Activated naive CD4-positive, alpha-beta T cell treated with anti-CD3 and anti-CD28 coated beads, Interleukin-2, amount 50 U/mL, for 72 hours (primary cell): ENCODE measurements at regions not wholly inside any gene's neighbourhood (a gene's known extent, or its start where the extent isn't known, plus 50 kb on each side); places are given as distances from the start of the nearest gene placed in this dataset.
A peak's percentile ranks its signal among the peaks of the same experiment; 100 is the strongest.

Experiments used
- ATAC-seq, 2 donors: fragments of 150-1000 bp; cut with Tn5 transposase; 2 replicates each; pipeline ENCODE4 v1.10.0; 2021; ENCODE audit warnings: mild to moderate bottlenecking in 2 of 2, moderate library complexity in 2 of 2
- DNase-seq, 2 donors: peaks; one replicate each; pipeline ENCODE4 v3.0.0; 2021 to 2022; ENCODE audit warnings: low spot score in 2 of 2
- H3K27ac Mint-ChIP-seq, 2 donors: one replicate each; pipeline ENCODE4 v1.8.0; 2022; ENCODE audit warnings: mild to moderate bottlenecking in 2 of 2, mixed read lengths in 2 of 2
- H3K36me3 Mint-ChIP-seq, 2 donors: one replicate each; pipeline ENCODE4 v1.8.0; 2022; ENCODE audit warnings: mixed read lengths in 2 of 2
- H3K9me3 Mint-ChIP-seq, 2 donors: one replicate each; pipeline ENCODE4 v1.8.0; 2022; ENCODE audit warnings: mixed read lengths in 2 of 2

- Mint-ChIP-seq H3K36me3 (no peaks in the 10 kb centered on the region), H3K9me3 (no peaks in the 10 kb centered on the region), H3K27ac (no peak overlapping the region)
- ATAC-seq (no peak), DNase-seq (no peak)
These were observed 150.6 kb upstream of the SLC4A4 start for GRCh38 chr4:71188156-71188640.

GRCh38 chr4:71188951-71189350 lies 149.9 kb upstream of the SLC4A4 start:
- Mint-ChIP-seq H3K36me3 (no peaks in the 10 kb centered on the region), H3K9me3 (no peaks in the 10 kb centered on the region), H3K27ac (no peak overlapping the region)
- ATAC-seq = no peak
- DNase-seq = no peak

- ATAC-seq = no peak
- no peak for DNase-seq
- no peaks in the 10 kb centered on the region for H3K36me3 Mint-ChIP-seq
- no peak overlapping the region for H3K27ac Mint-ChIP-seq
- no peaks in the 10 kb centered on the region for H3K9me3 Mint-ChIP-seq
These were observed 149.3 kb upstream of the SLC4A4 start for GRCh38 chr4:71189471-71189870.

GRCh38 chr4:71194454-71194853 lies 144.4 kb upstream of the SLC4A4 start:
- H3K9me3 Mint-ChIP-seq = peaks cover 0 to 4% of the 10 kb centered on the region in 2 donors
- DNase-seq (no peak), ATAC-seq (no peak)
- no peaks in the 10 kb centered on the region for H3K36me3 Mint-ChIP-seq
- H3K27ac Mint-ChIP-seq = no peak overlapping the region

GRCh38 chr4:71195924-71196323 lies 142.9 kb upstream of the SLC4A4 start:
- Mint-ChIP-seq H3K36me3 (no peaks in the 10 kb centered on the region), H3K27ac (no peak overlapping the region), H3K9me3 (peaks cover 0 to 4% of the 10 kb centered on the region in 2 donors)
- no peak for DNase-seq
- no peak for ATAC-seq

- no peak overlapping the region for H3K27ac Mint-ChIP-seq
These were observed 139.9 kb upstream of the SLC4A4 start for GRCh38 chr4:71198958-71199357.

GRCh38 chr4:71201057-71201456 lies 137.8 kb upstream of the SLC4A4 start:
- no peak overlapping the region for H3K27ac Mint-ChIP-seq
- H3K9me3 Mint-ChIP-seq = peaks cover 0 to 4% of the 10 kb centered on the region in 2 donors
- no peaks in the 10 kb centered on the region for H3K36me3 Mint-ChIP-seq
- ATAC-seq (no peak), DNase-seq (no peak)

More at GRCh38 chr4:71198958-71199357, 139.9 kb upstream of the SLC4A4 start:
- DNase-seq (no peak), ATAC-seq (peak in 1 of 2 donors; percentile 49)
- Mint-ChIP-seq H3K36me3 (no peaks in the 10 kb centered on the region), H3K9me3 (peaks cover 0 to 4% of the 10 kb centered on the region in 2 donors)

GRCh38 chr4:71201817-71202576 lies 136.8 kb upstream of the SLC4A4 start:
- H3K9me3 Mint-ChIP-seq = peaks cover 0 to 4% of the 10 kb centered on the region in 2 donors
- ATAC-seq = no peak
- no peaks in the 10 kb centered on the region for H3K36me3 Mint-ChIP-seq
- DNase-seq = no peak
- no peak overlapping the region for H3K27ac Mint-ChIP-seq

GRCh38 chr4:71202705-71203104 lies 136.1 kb upstream of the SLC4A4 start:
- Mint-ChIP-seq H3K27ac (no peak overlapping the region), H3K9me3 (peaks cover 0 to 4% of the 10 kb centered on the region in 2 donors), H3K36me3 (no peaks in the 10 kb centered on the region)
- no peak for ATAC-seq
- no peak for DNase-seq

GRCh38 chr4:71204056-71204455 lies 134.8 kb upstream of the SLC4A4 start:
- Mint-ChIP-seq H3K9me3 (no peaks in the 10 kb centered on the region), H3K27ac (no peak overlapping the region), H3K36me3 (no peaks in the 10 kb centered on the region)
- ATAC-seq = no peak
- DNase-seq = no peak

GRCh38 chr4:71206763-71207162 lies 132.1 kb upstream of the SLC4A4 start:
- DNase-seq (no peak), ATAC-seq (no peak)
- no peak overlapping the region for H3K27ac Mint-ChIP-seq
- H3K9me3 Mint-ChIP-seq = no peaks in the 10 kb centered on the region
- H3K36me3 Mint-ChIP-seq = no peaks in the 10 kb centered on the region

- ATAC-seq = no peak
- DNase-seq = no peak
- Mint-ChIP-seq H3K9me3 (no peaks in the 10 kb centered on the region), H3K27ac (no peak overlapping the region), H3K36me3 (no peaks in the 10 kb centered on the region)
These were observed 129.7 kb upstream of the SLC4A4 start for GRCh38 chr4:71209161-71209560.

GRCh38 chr4:71210823-71211222 lies 128.0 kb upstream of the SLC4A4 start:
- DNase-seq (no peak), ATAC-seq (no peak)
- Mint-ChIP-seq H3K36me3 (no peaks in the 10 kb centered on the region), H3K27ac (no peak overlapping the region), H3K9me3 (no peaks in the 10 kb centered on the region)

- no peaks in the 10 kb centered on the region for H3K36me3 Mint-ChIP-seq
- ATAC-seq (no peak), DNase-seq (no peak)
- H3K9me3 Mint-ChIP-seq = no peaks in the 10 kb centered on the region
- H3K27ac Mint-ChIP-seq = no peak overlapping the region
These were observed 127.1 kb upstream of the SLC4A4 start for GRCh38 chr4:71211748-71212147.

- Mint-ChIP-seq H3K36me3 (no peaks in the 10 kb centered on the region), H3K9me3 (no peaks in the 10 kb centered on the region), H3K27ac (no peak overlapping the region)
- DNase-seq = no peak
- ATAC-seq = no peak
These were observed 126.6 kb upstream of the SLC4A4 start for GRCh38 chr4:71212216-71212615.

- no peak for DNase-seq
- H3K36me3 Mint-ChIP-seq = no peaks in the 10 kb centered on the region
- H3K9me3 Mint-ChIP-seq = no peaks in the 10 kb centered on the region
- H3K27ac Mint-ChIP-seq = no peak overlapping the region
- no peak for ATAC-seq
These were observed 124.2 kb upstream of the SLC4A4 start for GRCh38 chr4:71214578-71214977.

- ATAC-seq = no peak
- Mint-ChIP-seq H3K27ac (no peak overlapping the region), H3K36me3 (no peaks in the 10 kb centered on the region), H3K9me3 (peaks cover 0 to 3% of the 10 kb centered on the region in 2 donors)
- no peak for DNase-seq
These were observed 122.4 kb upstream of the SLC4A4 start for GRCh38 chr4:71216316-71216959.

- no peak overlapping the region for H3K27ac Mint-ChIP-seq
- DNase-seq (no peak), ATAC-seq (no peak)
- H3K9me3 Mint-ChIP-seq = peaks cover 0 to 3% of the 10 kb centered on the region in 2 donors
- H3K36me3 Mint-ChIP-seq = no peaks in the 10 kb centered on the region
These were observed 121.1 kb upstream of the SLC4A4 start for GRCh38 chr4:71217688-71218087.
